GM21737 (cell line): ENCODE measurements at regions not wholly inside any gene's neighbourhood (a gene's known extent, or its start where the extent isn't known, plus 50 kb on each side); places are given as distances from the start of the nearest gene placed in this dataset.
"Not testable (repeated sequence)": the region's sequence is repeated elsewhere in the genome, so short reads cannot be mapped to it uniquely, and the experiment has no call there.

Experiments
- ATAC-seq: cut with Tn5 transposase; IDR thresholded peaks from one replicate; pipeline ENCODE4 v1.9.1; 2021; ENCODE audit warnings: mild to moderate bottlenecking, moderate library complexity; ENCODE audit not compliant: unreplicated experiment

DNA sequence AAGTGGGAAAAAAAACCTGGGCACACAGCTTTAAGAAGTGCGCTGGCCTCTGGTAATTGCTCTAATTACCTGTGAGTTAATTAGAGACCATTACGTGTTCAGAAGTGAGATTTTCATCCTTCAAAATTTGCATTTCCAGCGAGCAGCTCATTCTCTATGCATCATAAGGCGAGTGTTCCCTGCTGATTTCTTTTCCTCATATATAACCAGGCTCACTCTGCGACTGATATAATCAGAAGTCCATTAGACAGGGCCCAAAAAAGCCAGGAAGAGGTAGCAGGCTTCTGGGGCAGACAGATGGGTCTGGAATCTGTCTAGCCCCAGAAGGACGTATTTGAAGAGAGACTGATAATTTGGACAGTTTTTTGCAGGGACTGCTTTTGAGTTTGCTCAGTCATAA is 158.7 kb downstream of the MTHFS start:
- ATAC-seq: no peak

DNA sequence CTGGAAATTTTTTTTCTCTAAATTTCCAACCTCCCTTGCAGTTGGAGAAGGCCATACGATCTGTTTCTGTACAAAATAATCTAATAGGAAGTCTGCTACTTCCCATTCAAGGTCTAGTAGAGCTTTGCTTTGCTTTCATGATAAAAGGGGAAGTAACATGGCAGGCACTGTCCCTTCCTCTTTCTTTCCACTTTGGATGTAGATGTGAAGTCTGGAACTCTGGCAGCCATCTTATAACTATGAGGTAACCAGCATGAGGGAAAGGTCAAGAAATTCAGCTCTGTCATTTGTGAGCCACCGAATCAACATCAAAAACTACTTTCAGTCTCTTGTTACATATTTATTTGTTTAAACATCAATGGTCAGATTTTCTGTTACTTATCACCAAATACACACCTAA is 156.3 kb downstream of the MTHFS start:
- ATAC-seq: no peak

DNA sequence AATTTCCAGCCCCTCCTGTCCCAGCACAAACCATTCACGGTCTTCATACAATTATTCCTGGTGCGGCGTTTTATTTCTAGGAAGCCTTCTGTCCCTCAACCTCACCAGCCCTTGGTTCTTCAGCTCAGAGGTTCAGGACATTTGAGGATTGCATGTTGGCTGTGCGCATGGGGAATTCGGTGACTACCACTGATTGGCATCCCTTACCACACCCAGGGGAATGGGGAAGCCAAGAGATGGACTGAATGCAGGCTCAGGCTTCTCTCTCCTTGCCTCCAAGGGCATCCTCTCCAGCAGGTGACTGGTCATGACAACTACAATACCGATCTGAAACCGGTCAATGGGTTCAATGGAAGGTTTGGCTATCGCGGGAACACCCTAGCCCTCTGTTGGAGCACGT is 153.8 kb downstream of the MTHFS start:
- no peak for ATAC-seq

DNA sequence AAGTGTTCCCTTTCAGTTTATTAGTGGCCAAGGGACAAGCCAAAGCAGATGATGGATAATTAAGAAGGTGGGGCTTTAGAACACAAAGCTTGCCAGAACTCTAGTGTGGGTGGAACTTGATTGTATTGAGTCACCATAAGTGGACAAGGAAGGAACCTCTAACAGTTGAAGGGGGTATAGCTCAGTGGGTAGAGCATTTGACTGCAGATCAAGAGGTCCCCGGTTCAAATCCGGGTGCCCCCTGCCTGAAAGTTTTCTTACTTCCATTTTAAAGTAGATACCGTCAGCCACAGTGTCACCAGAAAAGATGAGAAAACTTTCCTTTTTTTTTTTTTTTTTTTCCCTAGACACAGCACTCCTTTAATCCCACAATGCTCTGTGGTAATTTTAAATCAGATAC is 152.3 kb downstream of the MTHFS start:
- not testable (repeated sequence) for ATAC-seq

DNA sequence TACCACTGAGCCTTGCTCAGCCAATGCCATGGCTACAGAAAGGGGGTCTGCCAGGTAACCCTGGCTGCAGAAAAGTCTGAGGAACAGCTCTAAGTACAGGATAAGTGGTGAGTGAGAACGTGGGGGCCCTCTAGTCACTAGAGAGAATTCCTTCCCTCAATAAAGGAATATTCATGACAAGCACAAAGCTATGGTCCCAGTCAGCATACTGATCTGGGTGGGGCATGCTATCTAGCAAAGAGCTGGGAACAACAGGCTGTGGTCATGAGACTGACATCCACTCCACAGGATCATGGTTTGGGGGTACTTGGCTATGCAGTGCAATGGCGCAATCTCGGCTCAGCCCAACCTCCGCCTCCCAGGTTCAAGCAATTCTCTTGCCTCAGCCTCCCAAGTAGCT is 140.4 kb downstream of the MTHFS start:
- no peak for ATAC-seq

DNA sequence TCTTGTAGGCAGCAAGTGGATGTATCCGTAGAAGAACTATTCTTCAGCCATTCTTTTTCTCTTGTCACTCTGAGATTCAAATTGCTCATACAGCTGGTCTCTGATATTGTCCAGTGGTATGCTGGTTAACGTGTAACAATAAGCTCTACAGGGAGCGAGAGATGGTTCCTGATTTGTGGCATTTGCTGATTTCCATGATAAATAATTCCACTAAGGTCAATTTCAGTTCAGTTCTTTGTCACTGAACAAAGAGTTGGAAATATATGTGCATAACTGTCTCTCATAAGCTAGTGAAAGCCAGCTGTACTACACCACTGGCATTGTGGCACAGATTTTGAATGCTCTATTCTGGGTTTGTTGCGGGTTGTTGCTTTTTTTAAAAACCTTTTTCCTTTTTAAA is 131.7 kb downstream of the MTHFS start:
- no peak for ATAC-seq

DNA sequence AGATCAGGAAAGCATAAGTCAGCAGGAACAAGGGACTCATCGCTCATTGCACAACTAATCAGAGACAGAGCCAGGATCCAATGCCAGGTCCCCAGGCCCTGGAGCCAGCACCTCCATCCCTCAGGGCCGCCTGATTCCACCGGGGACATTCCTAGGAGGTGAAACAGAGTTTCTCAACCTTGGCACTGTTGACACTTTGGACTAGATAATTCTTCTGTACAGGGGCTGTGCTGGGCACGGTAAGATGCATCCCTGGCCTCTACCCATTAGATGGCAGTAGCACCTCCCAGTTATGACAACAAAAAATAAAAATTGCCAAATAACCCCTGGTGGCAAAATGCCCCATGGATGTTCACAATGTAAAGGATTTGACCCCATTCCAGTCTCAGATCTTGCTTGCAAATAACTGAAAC is 127.7 kb downstream of the MTHFS start:
- no peak for ATAC-seq

DNA sequence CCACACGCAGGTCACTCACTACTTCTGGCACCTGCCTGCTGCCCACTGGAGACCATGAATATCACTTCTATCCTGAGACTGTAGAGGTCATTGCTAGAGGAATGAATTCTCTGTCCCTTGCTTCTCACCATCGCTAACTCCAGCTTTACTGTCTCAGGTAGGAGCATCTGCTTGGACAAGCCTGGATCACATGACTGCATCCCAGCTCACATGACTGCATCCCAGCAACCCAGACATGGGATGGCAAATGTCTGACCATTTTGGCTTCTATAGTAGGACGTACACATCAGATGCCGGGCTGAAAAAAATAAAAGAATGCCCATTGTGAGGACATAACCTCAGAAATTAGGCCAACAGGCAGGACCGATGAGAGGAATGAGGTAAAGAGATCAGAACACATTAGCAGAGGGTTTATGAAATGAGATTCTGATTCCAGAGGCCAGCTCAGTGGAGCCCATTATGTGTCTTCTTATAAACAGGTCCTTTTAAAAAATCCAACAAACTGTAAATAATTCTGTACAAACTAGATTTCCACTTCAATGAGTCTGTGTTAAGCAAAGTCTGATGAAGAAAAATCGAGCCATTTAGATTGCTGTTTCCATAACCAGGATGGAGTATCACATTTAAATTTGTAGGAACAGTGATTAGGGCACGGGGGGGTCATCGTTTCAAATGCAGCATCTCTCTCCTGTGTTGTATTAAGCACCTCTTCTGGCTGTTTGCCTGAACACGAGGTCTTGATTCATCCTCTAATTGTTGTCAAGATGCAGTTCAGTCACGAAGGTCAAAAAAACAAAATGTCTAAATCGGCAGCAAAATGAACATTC is 126.7 kb downstream of the MTHFS start:
- no peak for ATAC-seq

DNA sequence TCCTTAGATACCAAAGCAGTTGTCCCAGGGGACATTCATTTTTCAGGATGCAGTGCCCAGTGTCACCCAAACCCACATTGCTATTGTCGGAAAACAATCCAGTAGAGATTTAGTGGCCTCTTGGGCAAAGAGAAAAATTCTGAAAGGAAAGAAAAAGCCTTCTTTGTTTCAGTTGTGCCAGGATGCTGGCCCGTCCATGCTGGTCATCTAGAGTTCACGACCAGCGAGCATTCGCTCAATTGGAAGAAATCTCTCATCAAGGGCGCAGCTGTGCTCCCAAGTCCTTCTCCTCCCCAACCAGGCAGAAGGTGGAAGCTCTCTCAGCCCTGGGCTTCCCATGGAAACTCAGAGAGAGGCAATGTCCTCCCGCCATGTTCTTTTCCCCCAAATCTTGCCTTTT is 123.7 kb downstream of the MTHFS start:
- ATAC-seq: no peak

DNA sequence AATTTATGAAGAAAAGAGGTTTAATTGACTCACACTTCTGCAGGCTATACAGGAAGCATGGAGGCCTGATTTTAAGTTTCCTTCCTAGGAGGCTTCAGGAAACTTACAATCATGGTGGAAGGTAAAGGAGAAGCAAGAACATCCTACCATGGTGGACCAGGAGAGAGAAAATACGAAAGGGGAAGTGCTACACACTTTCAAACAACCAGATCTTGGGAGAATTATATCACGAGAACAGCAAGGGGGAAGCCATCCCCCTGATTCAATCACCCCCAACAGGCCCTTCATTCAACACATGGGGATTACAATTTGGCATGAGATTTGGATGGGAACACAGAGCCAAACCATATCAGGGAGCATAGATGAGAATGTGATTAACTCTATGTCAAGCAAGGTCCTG is 121.0 kb downstream of the MTHFS start:
- ATAC-seq: no peak

DNA sequence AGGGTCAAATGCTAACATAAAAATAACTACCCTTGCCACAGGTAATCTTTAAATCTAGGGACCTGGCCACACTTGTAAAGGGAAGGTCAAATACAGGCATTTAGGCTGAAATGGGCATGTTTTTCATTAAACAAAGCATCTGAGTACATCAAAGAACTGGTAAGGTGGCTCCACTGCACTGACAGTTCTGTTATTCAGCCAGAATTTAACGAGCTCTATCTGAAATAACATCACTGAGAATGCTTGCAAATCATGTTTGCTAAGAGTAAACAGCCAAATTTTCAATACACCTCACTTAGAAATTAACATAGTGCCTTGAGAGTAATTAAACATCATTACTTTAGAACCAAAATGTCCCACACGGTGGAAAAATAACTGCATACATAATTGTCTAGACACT is 118.9 kb downstream of the MTHFS start:
- ATAC-seq: no peak

DNA sequence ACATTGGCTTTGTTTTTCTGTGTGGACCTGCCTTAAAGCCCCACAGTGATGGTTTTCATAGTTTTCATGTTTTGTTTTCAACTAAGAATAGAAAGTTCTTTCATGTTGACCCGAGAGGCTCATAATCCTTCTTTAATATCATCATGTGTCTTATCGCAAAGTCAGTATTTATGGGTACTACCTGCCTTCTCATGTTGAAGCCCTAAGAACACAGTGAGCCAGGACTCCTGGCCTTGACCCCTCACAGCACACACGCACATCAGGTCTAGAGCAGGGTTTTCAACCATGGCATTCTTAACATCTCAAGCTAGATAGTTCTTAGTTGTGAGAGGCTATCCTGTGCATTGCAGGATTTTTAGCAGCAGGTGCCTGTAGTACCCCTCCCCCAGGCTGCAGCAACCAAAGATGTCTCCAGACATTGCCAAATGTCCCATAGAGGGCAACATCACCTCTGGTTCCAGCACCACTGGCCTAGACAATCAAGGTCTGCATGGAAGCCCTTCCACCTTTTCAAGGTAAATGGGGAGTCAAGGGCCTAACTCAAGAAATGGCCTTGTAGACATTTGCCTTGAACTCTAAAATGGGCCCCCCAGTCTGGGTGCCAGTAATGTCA is 118.3 kb downstream of the MTHFS start:
- ATAC-seq: no peak

DNA sequence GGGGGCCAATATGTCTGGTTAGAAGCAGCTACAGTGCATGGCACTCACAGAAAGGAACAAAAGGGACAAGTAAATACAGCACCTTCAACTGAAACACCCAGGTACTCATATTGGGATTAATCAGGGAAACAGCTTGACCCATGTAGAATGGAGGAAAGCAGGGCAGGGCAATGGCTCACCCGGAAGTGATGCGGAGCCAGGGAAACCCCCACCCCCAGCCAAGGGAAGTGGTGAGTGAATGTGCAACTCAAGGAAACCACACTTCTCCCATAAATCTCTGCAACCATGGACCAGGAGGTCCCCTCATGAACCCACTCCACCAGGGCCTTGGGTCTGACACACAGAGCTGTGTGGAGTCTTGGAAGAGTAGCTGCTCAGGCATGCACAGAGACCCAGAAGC is 117.1 kb downstream of the MTHFS start:
- ATAC-seq: no peak

DNA sequence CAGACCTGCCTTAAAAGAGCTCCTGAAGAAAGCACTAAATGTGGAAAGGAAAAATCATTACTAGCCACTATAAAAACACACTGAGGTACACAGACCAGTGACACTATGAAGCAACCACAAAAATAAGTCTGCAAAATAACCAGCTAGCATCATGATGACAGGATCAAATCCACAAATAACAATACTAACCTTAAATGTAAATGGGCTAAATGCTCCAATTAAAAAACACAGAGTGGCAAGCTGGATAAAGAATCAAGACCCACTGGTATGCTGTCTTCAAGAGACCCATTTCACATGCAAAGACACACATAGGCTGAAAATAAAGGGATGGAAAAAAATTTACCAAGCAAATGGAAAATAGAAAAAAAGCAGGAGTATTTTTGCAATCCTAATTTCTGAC is 114.5 kb downstream of the MTHFS start:
- not testable (repeated sequence) for ATAC-seq
